ENCODE measurements at regions not wholly inside any gene's neighbourhood (a gene's known extent, or its start where the extent isn't known, plus 50 kb on each side); places are given as distances from the start of the nearest gene placed in this dataset.
"Not testable (repeated sequence)": the region's sequence is repeated elsewhere in the genome, so short reads cannot be mapped to it uniquely, and the experiment has no call there.

DNA sequence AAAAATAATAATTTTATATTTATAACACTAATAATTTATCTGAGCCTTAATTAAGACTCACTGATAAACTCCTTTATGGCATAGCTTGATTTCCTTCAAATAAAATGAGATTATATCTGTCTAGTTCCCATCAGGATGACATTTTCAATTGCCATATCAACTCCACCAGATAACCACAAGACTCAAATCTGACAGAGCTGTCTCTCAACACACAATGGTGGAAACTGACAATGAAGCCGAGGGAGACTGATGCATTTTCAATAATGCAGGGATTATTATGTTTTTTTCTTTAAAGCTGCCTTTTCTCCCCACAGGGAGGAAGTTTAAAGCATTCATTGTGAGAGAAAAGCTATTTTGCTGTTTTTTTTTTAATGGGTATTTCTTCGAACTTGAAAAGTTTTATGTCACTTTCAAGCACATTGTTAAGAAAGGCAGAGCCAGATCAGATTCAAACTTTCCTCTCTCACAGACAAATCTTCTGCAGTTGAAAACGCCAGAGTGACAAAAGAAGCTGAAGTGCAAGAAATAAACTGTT, 1326.9 kb upstream of the MIR17HG start:
- DNase-seq: no peak

- no peak for DNase-seq
Measured at GRCh38 chr13:90027409-90027808, 1320.1 kb upstream of the MIR17HG start.

- no peak for DNase-seq
Measured at GRCh38 chr13:90032313-90032712, 1315.2 kb upstream of the MIR17HG start.

GRCh38 chr13:90032841-90033493, 1314.5 kb upstream of the MIR17HG start:
- no peak for DNase-seq

DNA sequence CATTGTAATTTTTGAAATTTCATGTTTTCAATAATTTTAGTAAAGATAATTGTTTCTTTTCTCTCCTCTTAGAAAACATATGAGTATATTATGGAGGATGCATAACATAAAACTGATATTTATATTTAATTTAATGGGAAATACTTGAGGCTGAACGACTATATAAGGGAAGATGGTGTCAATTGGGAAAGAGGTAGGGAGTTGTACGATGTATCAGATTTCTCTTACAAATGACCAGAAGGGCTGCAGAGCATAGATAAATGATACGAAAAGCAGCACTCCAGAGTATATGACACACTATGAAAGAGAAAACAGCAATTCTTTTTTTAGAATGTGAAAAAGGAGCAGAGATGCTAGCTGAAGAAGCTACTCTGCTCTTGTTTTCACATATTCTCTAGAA, 1308.0 kb upstream of the MIR17HG start:
- no peak for DNase-seq

DNA sequence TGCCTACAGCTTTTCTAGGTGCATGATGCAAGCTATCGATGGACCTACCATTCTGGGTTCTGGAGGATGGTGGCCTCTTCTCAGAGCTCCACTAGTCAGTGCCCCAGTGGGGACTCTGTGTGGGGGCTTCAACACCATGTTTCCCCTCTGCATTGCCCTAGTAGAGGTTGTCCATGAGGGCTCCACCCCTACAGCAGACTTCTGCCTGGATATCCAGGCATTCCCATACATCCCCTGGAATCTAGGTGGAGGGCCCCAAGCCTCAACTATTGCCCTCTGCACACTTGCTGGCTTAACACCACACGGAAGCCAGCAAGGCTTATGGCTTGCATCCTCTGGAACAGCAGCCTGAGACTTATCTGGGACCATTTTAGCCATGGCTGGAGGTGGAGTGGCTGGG, 1299.9 kb upstream of the MIR17HG start:
- DNase-seq: no peak

DNA sequence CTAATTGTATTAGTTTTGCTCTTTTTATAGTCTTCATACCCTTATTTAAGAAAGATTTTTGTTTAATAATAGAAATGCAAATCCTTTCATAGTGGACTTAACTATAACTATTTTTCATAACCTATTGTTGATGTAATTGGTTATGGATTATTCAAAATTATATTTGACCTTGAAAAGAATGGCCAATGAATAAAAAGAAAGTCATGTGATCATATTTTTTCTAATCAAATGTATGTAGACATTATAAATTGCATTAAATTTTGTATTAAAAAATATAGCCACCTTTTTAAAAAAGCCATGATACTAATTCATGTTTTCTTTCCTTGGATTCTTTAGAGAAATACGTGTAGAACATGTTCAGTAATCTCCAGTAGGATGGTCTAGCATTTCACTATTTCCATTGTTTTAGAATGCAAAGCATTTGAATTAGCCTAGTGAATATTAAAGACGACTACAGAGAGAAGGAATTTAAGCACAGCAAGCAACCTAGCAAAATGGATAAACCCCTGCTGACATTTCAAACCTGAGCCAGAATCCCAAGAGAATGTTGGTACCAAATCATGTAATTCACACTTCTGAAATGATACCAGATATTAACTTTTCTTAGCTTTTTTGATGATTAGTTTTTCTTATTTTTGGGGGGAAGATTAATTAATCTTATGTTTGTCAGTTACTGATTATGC, 1297.4 kb upstream of the MIR17HG start:
- DNase-seq: no peak

- no peak for DNase-seq
Measured at GRCh38 chr13:90055121-90055520, 1292.4 kb upstream of the MIR17HG start.

GRCh38 chr13:90055760-90056159, 1291.7 kb upstream of the MIR17HG start:
- no peak for DNase-seq

DNA sequence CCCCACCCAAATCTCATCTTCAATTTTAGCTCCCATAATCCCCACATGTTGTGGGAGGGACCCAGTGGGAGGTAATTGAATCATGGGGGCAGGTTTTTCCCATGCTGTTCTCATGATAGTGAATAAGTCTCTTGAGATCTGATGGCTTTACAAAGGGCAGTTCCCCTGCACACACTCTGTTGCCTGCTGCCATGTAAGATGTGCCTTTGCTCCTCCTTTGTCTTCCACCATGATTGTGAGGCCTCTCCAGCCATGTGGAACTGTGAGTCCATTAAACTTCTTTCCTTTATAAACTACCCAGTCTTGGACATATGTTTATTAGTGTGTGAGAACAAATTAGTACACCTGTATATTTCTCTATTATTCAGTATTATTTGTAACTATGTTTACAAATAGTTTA, 1283.3 kb upstream of the MIR17HG start:
- DNase-seq: not testable (repeated sequence)

- DNase-seq: no peak
Measured at GRCh38 chr13:90068658-90069057, 1278.8 kb upstream of the MIR17HG start.

- no peak for DNase-seq
Measured at GRCh38 chr13:90070362-90070761, 1277.1 kb upstream of the MIR17HG start.

DNA sequence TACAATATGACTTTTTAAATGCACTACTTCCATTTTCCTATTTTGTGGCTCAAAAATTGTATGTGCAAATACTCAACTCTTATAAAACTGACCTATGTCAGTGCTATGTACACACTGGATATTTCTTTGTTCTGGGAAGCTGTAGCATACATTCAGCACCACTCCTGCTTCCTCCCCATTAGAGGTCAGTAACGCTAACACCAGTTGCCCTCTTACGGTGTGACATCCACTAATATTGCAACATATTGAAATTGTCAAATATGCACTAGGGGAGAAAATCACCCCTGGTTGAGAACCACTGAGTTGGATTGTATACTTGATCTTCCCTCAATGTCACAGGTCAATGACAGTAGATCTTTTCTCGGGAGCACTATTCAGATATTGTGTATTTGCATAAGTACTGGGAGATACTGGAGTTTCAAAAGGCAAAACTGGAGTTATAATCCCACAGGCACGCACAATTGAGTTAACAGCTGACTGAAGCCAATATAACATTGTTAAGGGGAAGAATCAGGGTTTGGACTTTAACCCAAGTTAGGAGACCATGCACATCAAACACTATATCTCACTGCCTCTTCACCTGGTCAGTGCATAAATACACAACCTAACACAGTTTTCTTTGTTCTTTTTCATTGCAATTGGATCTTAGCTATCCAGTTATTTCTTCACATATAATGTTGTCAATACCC, 1276.5 kb upstream of the MIR17HG start:
- no peak for DNase-seq

- no peak for DNase-seq
Measured at GRCh38 chr13:90084684-90085290, 1262.7 kb upstream of the MIR17HG start.

GRCh38 chr13:90089051-90089450, 1258.4 kb upstream of the MIR17HG start:
- no peak for DNase-seq

DNA sequence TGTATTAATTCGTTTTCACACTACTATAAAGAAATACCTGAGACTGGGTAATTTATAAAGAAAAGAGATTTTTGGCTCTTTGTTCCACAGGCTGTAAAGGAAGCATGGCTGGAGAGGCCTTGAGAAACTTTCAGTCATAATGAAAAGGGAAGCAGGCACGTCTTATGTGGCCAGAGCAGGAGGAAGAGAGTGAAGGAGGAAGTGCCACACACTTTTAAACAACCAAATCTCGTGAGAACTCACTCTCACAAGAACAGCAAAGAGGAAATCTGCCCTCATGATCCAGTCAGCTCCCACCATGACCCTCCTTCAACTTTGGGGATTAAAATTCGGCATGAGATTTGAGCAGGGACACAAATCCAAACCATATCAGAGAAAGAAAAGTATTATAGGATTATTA, 1255.9 kb upstream of the MIR17HG start:
- no peak for DNase-seq

- no peak for DNase-seq
Measured at GRCh38 chr13:90094357-90094756, 1253.1 kb upstream of the MIR17HG start.

DNA sequence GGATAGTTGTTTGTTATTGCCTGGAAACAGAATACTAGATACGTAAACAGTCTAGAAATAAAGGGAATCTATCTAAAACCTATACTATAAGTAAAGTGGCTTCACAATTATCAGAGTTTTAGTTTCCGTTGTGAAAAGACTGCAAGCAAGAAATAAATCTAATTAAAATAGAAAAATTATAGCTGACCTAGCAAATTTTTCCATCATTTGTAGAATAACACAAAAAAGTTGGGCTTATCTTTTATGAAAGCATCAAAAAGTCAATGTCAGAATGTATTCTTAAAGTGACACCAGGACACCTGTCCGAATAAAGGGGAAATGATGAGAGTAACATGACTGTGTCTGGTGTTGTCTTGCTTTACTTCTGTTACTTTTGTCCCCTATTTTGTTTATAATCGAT, 1248.9 kb upstream of the MIR17HG start:
- no peak for DNase-seq

DNA sequence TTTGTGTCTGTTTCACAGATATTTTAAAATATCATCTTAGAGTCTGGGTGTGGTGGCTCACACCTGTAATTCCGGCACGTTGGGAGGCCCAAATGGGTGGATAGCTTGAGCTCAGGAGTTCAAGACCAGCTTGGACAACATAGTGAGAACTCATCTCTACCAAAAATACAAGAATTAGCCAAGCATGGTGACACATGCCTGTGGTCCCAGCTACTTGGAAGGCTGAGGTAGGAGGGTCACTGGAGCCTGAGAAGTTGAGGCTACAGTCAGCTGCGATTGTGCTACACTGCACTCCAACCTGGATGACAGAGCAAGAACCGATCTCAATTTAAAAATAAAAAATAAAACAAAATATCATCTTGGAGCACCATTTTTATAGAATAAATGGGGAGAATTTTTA, 1247.6 kb upstream of the MIR17HG start:
- no peak for DNase-seq

- DNase-seq: no peak
Measured at GRCh38 chr13:90103099-90103784, 1244.2 kb upstream of the MIR17HG start.

GRCh38 chr13:90104764-90105163, 1242.7 kb upstream of the MIR17HG start:
- DNase-seq: no peak

GRCh38 chr13:90105276-90105675, 1242.2 kb upstream of the MIR17HG start:
- no peak for DNase-seq

Measured in DMS79 treated with DMSO at 0.1 percent for 48 hours (cell line).